Keratinocyte (primary cell): ENCODE measurements at regions not wholly inside any gene's neighbourhood (a gene's known extent, or its start where the extent isn't known, plus 50 kb on each side); places are given as distances from the start of the nearest gene placed in this dataset.

ENCODE experiments used
- DNase-seq: peaks from one replicate; pipeline ENCODE4 v3.0.0-alpha.2; 2011; ENCODE audit warnings: low read depth, missing footprints, low spot score
- FAIRE-seq: peaks from 2 replicates; lab custom pipeline; 2011; peaks lifted over from hg19 to GRCh38; lab: Jason Lieb, UNC
- H2AFZ ChIP-seq: 2 replicates; pipeline ENCODE4 v1.6.0; 2012; ENCODE audit warnings: low read length, control low read depth, inconsistent platforms; ENCODE audit not compliant: control insufficient read depth
- H3K27ac ChIP-seq: 2 replicates; pipeline ENCODE4 v1.5.1; 2011; ENCODE audit warnings: low read length; ENCODE audit not compliant: control insufficient read depth, insufficient read depth
- H3K27me3 ChIP-seq: 3 replicates; pipeline ENCODE4 v1.6.0; 2011; ENCODE audit warnings: low read length; ENCODE audit not compliant: control insufficient read depth, insufficient read depth; ENCODE audit errors: extremely low read depth
- H3K36me3 ChIP-seq, 2 experiments: 2 replicates in 1 of 2; 3 replicates in 1 of 2; pipeline ENCODE4 v1.5.1; 2011; ENCODE audit warnings: low read length in 2 of 2, mild to moderate bottlenecking in 1 of 2; ENCODE audit not compliant: control insufficient read depth in 2 of 2, insufficient read depth in 2 of 2; ENCODE audit errors: extremely low read depth in 1 of 2
- H3K4me1 ChIP-seq: 3 replicates; pipeline ENCODE4 v1.5.1; 2011; ENCODE audit warnings: low read length; ENCODE audit not compliant: control insufficient read depth, insufficient read depth; ENCODE audit errors: extremely low read depth
- H3K4me2 ChIP-seq: 3 replicates; pipeline ENCODE4 v1.6.0; 2011; ENCODE audit warnings: low read depth, low read length; ENCODE audit not compliant: control insufficient read depth, insufficient read depth; ENCODE audit errors: extremely low read depth
- H3K4me3 ChIP-seq, 3 experiments: fragments of 200-600 bp in 1 of 3; sonication (generic) in 1 of 3; 2 replicates in 2 of 3; 3 replicates in 1 of 3; pipeline ENCODE4 v1.5.1; 2011 to 2016; ENCODE audit warnings: low read length in 3 of 3, mild to moderate bottlenecking in 3 of 3, control low read depth in 2 of 3, inconsistent platforms in 1 of 3, low read depth in 1 of 3, mixed read lengths in 1 of 3, mixed run types in 1 of 3, moderate library complexity in 1 of 3; ENCODE audit not compliant: control insufficient read depth in 2 of 3, insufficient read depth in 2 of 3; ENCODE audit errors: extremely low read depth in 1 of 3
- H3K79me2 ChIP-seq: 2 replicates; pipeline ENCODE4 v1.6.0; 2012; ENCODE audit warnings: low read length; ENCODE audit not compliant: control insufficient read depth, insufficient read depth
- H3K9ac ChIP-seq: 3 replicates; pipeline ENCODE4 v1.6.0; 2011; ENCODE audit warnings: low read length; ENCODE audit not compliant: control insufficient read depth, insufficient read depth; ENCODE audit errors: extremely low read depth
- H3K9me1 ChIP-seq: 3 replicates; pipeline ENCODE4 v1.6.0; 2011; ENCODE audit warnings: low read length; ENCODE audit not compliant: control insufficient read depth, insufficient read depth; ENCODE audit errors: extremely low read depth
- H3K9me3 ChIP-seq: 2 replicates; pipeline ENCODE4 v1.5.1; 2012; ENCODE audit warnings: low read depth, low read length; ENCODE audit not compliant: control insufficient read depth
- H4K20me1 ChIP-seq: 3 replicates; pipeline ENCODE4 v1.6.0; 2011; ENCODE audit warnings: low read length; ENCODE audit not compliant: control insufficient read depth, insufficient read depth; ENCODE audit errors: extremely low read depth
- CTCF ChIP-seq, 3 experiments: IDR thresholded peaks in 1 of 3; conservative IDR thresholded peaks in 1 of 3; optimal IDR thresholded peaks in 1 of 3; 2 replicates in 2 of 3; 3 replicates in 1 of 3; pipeline versions ENCODE3 to v1.5.1; 2011; ENCODE audit warnings: low read length in 3 of 3, mild to moderate bottlenecking in 3 of 3, moderate library complexity in 2 of 3, control low read depth in 1 of 3, inconsistent platforms in 1 of 3; ENCODE audit not compliant: insufficient read depth in 2 of 3; ENCODE audit errors: extremely low read depth in 1 of 3
- EZH2 ChIP-seq: IDR thresholded peaks from one replicate; pipeline ENCODE4 v1.6.1; 2012; ENCODE audit warnings: inconsistent platforms, mild to moderate bottlenecking, low read length, moderate library complexity
- dilution Hi-C: fragments of 300-500 bp; cut with MboI; formaldehyde crosslinking; loops from one replicate; pipeline ENCODE4 v1.7.0; 2020; ENCODE audit warnings: low sequenced_read_pairs; ENCODE audit not compliant: extremely low pct_ligation_motif_present
- small RNA-seq, 3 experiments: library from RNA; depleted of rRNA; stranded (forward); fragments of <200 nt; gene quantifications; one replicate each; pipeline ENCODE3, GENCODE V24; 2012; ENCODE audit warnings: low read depth in 3 of 3, low replicate concordance in 1 of 3; ENCODE audit not compliant: insufficient read length in 3 of 3

- Histone ChIP-seq H3K9me1 (no peaks in the 10 kb centered on the region), H3K4me3 (no peak overlapping the region), H3K9ac (no peak overlapping the region), H3K27me3 (no peaks in the 10 kb centered on the region), H2AFZ (no peak overlapping the region), H4K20me1 (no peaks in the 10 kb centered on the region), H3K9me3 (no peaks in the 10 kb centered on the region), H3K36me3 (no peaks in the 10 kb centered on the region), H3K79me2 (no peaks in the 10 kb centered on the region), H3K4me2 (no peak overlapping the region), H3K4me1 (no peaks in the 10 kb centered on the region), H3K27ac (no peak overlapping the region)
- no peak for FAIRE-seq
- dilution Hi-C loops: no loop called here
- TF ChIP-seq CTCF (optimal IDR thresholded peaks at IDR 0.05 in 1 of 3, IDR thresholded peaks at IDR 0.05 in 1 of 3, conservative IDR thresholded peaks at IDR 0.05 in 1 of 3; ENCODE audit: extremely low read depth in 1 of 3, insufficient read depth in 2 of 3, low read length in 3 of 3) (no peak), EZH2 (no peak)
- no peak for DNase-seq
These were observed 300.5 kb downstream of the FGF13 start for GRCh38 chrX:138411048-138411447.

Small RNA genes lying in the stretch of these regions (small RNA-seq; reads per million reads assigned to genes)
- gene RN7SKP31: 0 reads per million in 3 experiments
- 0 reads per million in 3 experiments for gene RNU6-985P
